Esophagus squamous epithelium (tissue), 4 donors: ENCODE measurements at regions not wholly inside any gene's neighbourhood (a gene's known extent, or its start where the extent isn't known, plus 50 kb on each side); places are given as distances from the start of the nearest gene placed in this dataset.

ENCODE experiments used
- CTCF ChIP-seq, 6 experiments: fragments of 450-650 bp in 4 of 6; fragments of 200-600 bp in 2 of 6; sonication (generic) in 2 of 6; IDR thresholded peaks; one replicate each; pipeline ENCODE4 v1.5.1; 2016 to 2019; ENCODE audit warnings: antibody characterized with exemption in 6 of 6, mild to moderate bottlenecking in 4 of 6, moderate library complexity in 4 of 6
- POLR2A ChIP-seq, 4 donors: fragments of 450-650 bp; IDR thresholded peaks; one replicate each; pipeline ENCODE4 v1.6.1; 2017; ENCODE audit warnings: antibody characterized with exemption in 4 of 4, mild to moderate bottlenecking in 4 of 4, moderate library complexity in 3 of 4

- no peak for TF ChIP-seq CTCF (IDR thresholded peaks at IDR 0.05)
- no peak for TF ChIP-seq POLR2A (IDR thresholded peaks at IDR 0.05)
Observed at GRCh38 chr4:17317526-17317925, 194.4 kb downstream of the QDPR start.
